K562 (cell line): ENCODE measurements at regions not wholly inside any gene's neighbourhood (a gene's known extent, or its start where the extent isn't known, plus 50 kb on each side); places are given as distances from the start of the nearest gene placed in this dataset.

Experiments
- ATAC-seq: fragments of 200-7000 bp; cut with Tn5 transposase; 3 replicates; pipeline ENCODE4 v1.9.1; 2020; ENCODE audit warnings: moderate library complexity
- BruUV-seq: library from RNA; stranded (reverse); fragments of 400-500 nt; replicated peaks from 2 replicates; lab custom pipeline; 2021; lab: Mats Ljungman, UMichigan
- CTCF ChIA-PET: fragments of 300-600 bp; formaldehyde crosslinking; extraction: SDS; loops from one replicate; lab custom pipeline; 2021; ENCODE audit warnings: low intra/inter-chr PET ratio; lab: Yijun Ruan, JAX
- POLR2A ChIA-PET: fragments of 300-600, 350-650 bp; sonication (Branson Sonifier 250); formaldehyde crosslinking; extraction: SDS; loops from one replicate; lab custom pipeline; 2021; ENCODE audit warnings: antibody characterized with exemption, inconsistent platforms; lab: Yijun Ruan, JAX
- DNase-seq, 4 experiments: peaks; one replicate each; pipeline versions ENCODE4 v3.0.0 to v3.0.0-alpha.2; 2011 to 2018; ENCODE audit warnings: low spot score in 3 of 4, mixed read lengths in 3 of 4; ENCODE audit errors: extremely low read depth in 1 of 4
- FAIRE-seq: peaks from 2 replicates; lab custom pipeline; 2011; peaks lifted over from hg19 to GRCh38; lab: Jason Lieb, UNC
- H2AFZ ChIP-seq: 2 replicates; pipeline ENCODE4 v1.6.0; 2011; ENCODE audit warnings: low read depth, low read length, control low read depth, inconsistent platforms
- H3K27ac ChIP-seq: fragments of 200-600 bp; 3 replicates; pipeline ENCODE4 v1.8.0; 2011; ENCODE audit warnings: low read depth, mild to moderate bottlenecking, control low read depth, inconsistent platforms, low read length, moderate library complexity, mixed read lengths; ENCODE audit errors: extremely low read depth
- H3K27me3 ChIP-seq, 2 experiments: fragments of 300-600 bp in 1 of 2; 2 replicates in 1 of 2; 3 replicates in 1 of 2; pipeline versions ENCODE4 v1.6.0 to v1.8.0; 2011; ENCODE audit warnings: inconsistent platforms in 2 of 2, low read length in 2 of 2, mild to moderate bottlenecking in 1 of 2, mixed read lengths in 1 of 2, moderate library complexity in 1 of 2; ENCODE audit not compliant: control insufficient read depth in 2 of 2, insufficient read depth in 2 of 2
- H3K36me3 ChIP-seq: fragments of 300-600 bp; 3 replicates; pipeline ENCODE4 v1.8.0; 2011; ENCODE audit warnings: mild to moderate bottlenecking, low read length, inconsistent platforms; ENCODE audit not compliant: control insufficient read depth, insufficient read depth
- H3K4me1 ChIP-seq, 2 experiments: fragments of 200-600 bp in 1 of 2; replicated peaks in 1 of 2; 2 replicates in 1 of 2; 3 replicates in 1 of 2; pipeline versions ENCODE4 v1.5.1 to v1.8.0; 2011; ENCODE audit warnings: inconsistent platforms in 2 of 2, low read length in 2 of 2, mild to moderate bottlenecking in 1 of 2, mixed read lengths in 1 of 2, moderate library complexity in 1 of 2; ENCODE audit not compliant: control insufficient read depth in 2 of 2, insufficient read depth in 2 of 2
- H3K4me2 ChIP-seq: 2 replicates; pipeline ENCODE4 v1.6.1; 2011; ENCODE audit warnings: low read length, control low read depth, inconsistent platforms, mixed read lengths; ENCODE audit not compliant: insufficient read depth
- H3K4me3 ChIP-seq: fragments of 200-600 bp; sonication (generic), shearing (Covaris generic); 2 replicates; pipeline ENCODE4 v1.5.1; 2016; ENCODE audit warnings: control low read depth, inconsistent platforms
- H3K79me2 ChIP-seq: fragments of 200-600 bp; 3 replicates; pipeline ENCODE4 v1.8.0; 2011; ENCODE audit warnings: low read length, inconsistent platforms; ENCODE audit not compliant: control insufficient read depth, insufficient read depth
- H3K9ac ChIP-seq, 2 experiments: 2 replicates each; pipeline versions ENCODE4 v1.6.0 to v1.6.1; 2011; ENCODE audit warnings: low read depth in 2 of 2, low read length in 2 of 2, control low read depth in 1 of 2, inconsistent platforms in 1 of 2, mild to moderate bottlenecking in 1 of 2, mixed read lengths in 1 of 2; ENCODE audit not compliant: insufficient read depth in 1 of 2
- H3K9me1 ChIP-seq: one replicate; pipeline ENCODE4 v1.6.0; 2011; ENCODE audit warnings: inconsistent platforms, mild to moderate bottlenecking, low read length, moderate library complexity; ENCODE audit not compliant: control insufficient read depth, insufficient read depth
- H3K9me3 ChIP-seq: replicated peaks from 2 replicates; pipeline ENCODE4 v1.5.1; 2011; ENCODE audit warnings: low read depth, low read length, inconsistent platforms; ENCODE audit not compliant: control insufficient read depth, insufficient read depth
- H4K20me1 ChIP-seq: replicated peaks from 2 replicates; pipeline ENCODE4 v1.6.1; 2011; ENCODE audit warnings: low read length, inconsistent platforms, mixed read lengths; ENCODE audit not compliant: control insufficient read depth, insufficient read depth
- ATF7 ChIP-seq: fragments of 450-650 bp; IDR thresholded peaks from 2 replicates; pipeline ENCODE4 v1.7.1; 2014; ENCODE audit warnings: mild to moderate bottlenecking, moderate library complexity
- BRD4 ChIP-seq: fragments of 200-600 bp; sonication (generic); IDR thresholded peaks from 2 replicates; pipeline ENCODE4 v1.6.1; 2017; ENCODE audit warnings: inconsistent platforms
- E2F6 ChIP-seq, 2 experiments: IDR thresholded peaks; 2 replicates each; pipeline ENCODE4 v1.6.1; 2011; ENCODE audit warnings: borderline replicate concordance in 1 of 2, control low read depth in 1 of 2, low read depth in 1 of 2, low read length in 1 of 2, mild to moderate bottlenecking in 1 of 2, mixed read lengths in 1 of 2, moderate library complexity in 1 of 2; ENCODE audit not compliant: insufficient read depth in 1 of 2, insufficient read length in 1 of 2, poor library complexity in 1 of 2, severe bottlenecking in 1 of 2; ENCODE audit errors: extremely low read depth in 1 of 2
- SAP30 ChIP-seq: fragments of 200-600 bp; sonication (generic); IDR thresholded peaks from 2 replicates; pipeline ENCODE4 v1.6.1; 2012; ENCODE audit warnings: borderline replicate concordance, low read depth, mild to moderate bottlenecking, moderate library complexity, low read length, control low read depth, inconsistent platforms; ENCODE audit not compliant: insufficient read depth, poor library complexity, severe bottlenecking
- SETDB1 ChIP-seq: IDR thresholded peaks from one replicate; pipeline ENCODE4 v1.6.1; 2012; ENCODE audit warnings: low read length, control low read depth, inconsistent platforms
- SIRT6 ChIP-seq: IDR thresholded peaks from one replicate; pipeline ENCODE4 v1.6.1; 2012; ENCODE audit warnings: low read depth, mild to moderate bottlenecking, control low read depth, inconsistent platforms, low read length, moderate library complexity
- SPI1 ChIP-seq: IDR thresholded peaks from 2 replicates; pipeline ENCODE4 v1.6.1; 2011; ENCODE audit warnings: low read depth, low read length, control low read depth, borderline replicate concordance
- ZBTB12 ChIP-seq: fragments of 250-450 bp; sonication (Bioruptor Pico); IDR thresholded peaks from 2 replicates; pipeline ENCODE4 v1.4.0; 2020
- ZNF184 ChIP-seq: sonication (generic); formaldehyde crosslinking; IDR thresholded peaks from 2 replicates; pipeline ENCODE4 v1.5.0; 2020; ENCODE audit warnings: missing genetic modification reagents
- ZNF431 ChIP-seq: sonication (generic); formaldehyde crosslinking; IDR thresholded peaks from 2 replicates; pipeline ENCODE4 v1.8.0; 2022; ENCODE audit warnings: mild to moderate bottlenecking, missing genetic modification reagents
- WGBS: fragments of 100-300 bp; shearing (Covaris generic); methylation state at CpG from one replicate; pipeline ENCODE4 v1.1.6; 2016; ENCODE audit warnings: low coverage, mixed read lengths; ENCODE audit not compliant: insufficient coverage; ENCODE audit errors: missing lambda C conversion rate; 5-methylcytosine and 5-hydroxymethylcytosine counted together
- in situ Hi-C: fragments of 300-500 bp; cut with MboI; formaldehyde crosslinking; loops from 4 replicates; pipeline ENCODE4 v1.15.0; 2018; ENCODE audit warnings: inconsistent platforms, mixed read lengths
- intact Hi-C: fragments of 100-400 bp; cut with micrococcal nuclease; formaldehyde crosslinking; loops from 2 replicates; pipeline ENCODE4 v1.14.2; 2022

GRCh38 chr16:86134802-86135461 is 236.0 kb downstream of the IRF8 start:
- WGBS: under 1% methylated on average over 12 of the region's 12 CpGs
- CTCF ChIA-PET: no interaction called here
- H3K79me2 ChIP-seq: no peaks in the 10 kb centered on the region
- peaks cover 2 to 29% of the 10 kb centered on the region in 2 experiments; a peak in 2 of 5 replicates for H3K27me3 ChIP-seq
- POLR2A ChIA-PET: no interaction called here
- H3K9me1 ChIP-seq: no peaks in the 10 kb centered on the region
- no peaks in the 10 kb centered on the region for H4K20me1 ChIP-seq
- no peak overlapping the region for H3K4me3 ChIP-seq
- no peak overlapping the region for H3K27ac ChIP-seq
- ATAC-seq: no peak
- no TSS peak for BruUV-seq
- in situ Hi-C loops: no loop called here
- H3K36me3 ChIP-seq: no peaks in the 10 kb centered on the region
- no peaks in the 10 kb centered on the region for H3K9me3 ChIP-seq
- TF ChIP-seq ZNF184 (CRISPR knock-in tag) (no peak), ZNF431 (CRISPR knock-in tag) (no peak)
- no peak overlapping the region for H2AFZ ChIP-seq
- no peak overlapping the region for H3K9ac ChIP-seq
- H3K4me1 ChIP-seq: no peaks in the 10 kb centered on the region
- H3K4me2 ChIP-seq: no peak overlapping the region
- intact Hi-C loops: no loop called here
- no peak for FAIRE-seq
- DNase-seq: no peak

- Histone ChIP-seq H3K4me3 (no peak overlapping the region), H3K27ac (no peak overlapping the region), H3K4me2 (no peak overlapping the region)
- no peak for FAIRE-seq
- TF ChIP-seq ATF7: no peak
- TF ChIP-seq BRD4: no peak
- TF ChIP-seq SAP30: no peak
- no peak for TF ChIP-seq SPI1
- TF ChIP-seq SIRT6: no peak
- TF ChIP-seq ZBTB12 (CRISPR knock-in tag): no peak
- no peak for TF ChIP-seq SETDB1
- no peak for TF ChIP-seq E2F6 (IDR thresholded peaks at IDR 0.05; ENCODE audit: borderline replicate concordance in 1 of 2, extremely low read depth in 1 of 2, insufficient read depth in 1 of 2, insufficient read length in 1 of 2, low read depth in 1 of 2, low read length in 1 of 2, poor library complexity in 1 of 2, severe bottlenecking in 1 of 2)
- TF ChIP-seq, all 486 proteins: peak for 0
- ATAC-seq: no peak
- H3K36me3 ChIP-seq: no peaks in the 10 kb centered on the region
- ChIA-PET CTCF (no interaction called here), POLR2A (no interaction called here)
- no peak overlapping the region for H3K9ac ChIP-seq
- 0% methylated on average over 6 of the region's 6 CpGs for WGBS
- DNase-seq: no peak
- H3K9me1 ChIP-seq: no peaks in the 10 kb centered on the region
- in situ Hi-C loops (no loop called here), intact Hi-C loops (no loop called here)
- no TSS peak for BruUV-seq
- H3K9me3 ChIP-seq: no peaks in the 10 kb centered on the region
- no peaks in the 10 kb centered on the region for H4K20me1 ChIP-seq
- peaks cover 5 to 37% of the 10 kb centered on the region in 2 experiments; a peak in 3 of 5 replicates for H3K27me3 ChIP-seq
- no peaks in the 10 kb centered on the region for H3K79me2 ChIP-seq
- H3K4me1 ChIP-seq: no peaks in the 10 kb centered on the region
- H2AFZ ChIP-seq: no peak overlapping the region
These were observed 238.4 kb downstream of the IRF8 start for GRCh38 chr16:86137359-86137758.
